GM19239 (cell line): ENCODE measurements at regions not wholly inside any gene's neighbourhood (a gene's known extent, or its start where the extent isn't known, plus 50 kb on each side); places are given as distances from the start of the nearest gene placed in this dataset.
"Not testable (repeated sequence)": the region's sequence is repeated elsewhere in the genome, so short reads cannot be mapped to it uniquely, and the experiment has no call there.

Experiments used
- DNase-seq: peaks from one replicate; pipeline ENCODE4 v3.0.0; 2011; ENCODE audit warnings: low spot score; ENCODE audit not compliant: insufficient read length
- FAIRE-seq: peaks from 2 replicates; lab custom pipeline; 2011; peaks lifted over from hg19 to GRCh38; lab: Jason Lieb, UNC

- no peak for DNase-seq
- FAIRE-seq: no peak
These were observed 286.6 kb downstream of the COL11A1 start for GRCh38 chr1:102821707-102822106.

- no peak for DNase-seq
- no peak for FAIRE-seq
These were observed 307.9 kb downstream of the COL11A1 start for GRCh38 chr1:102800406-102800805.

- no peak for FAIRE-seq
- DNase-seq: no peak
These were observed 308.8 kb downstream of the COL11A1 start for GRCh38 chr1:102799496-102799895.

GRCh38 chr1:102798718-102799117 is 309.6 kb downstream of the COL11A1 start:
- DNase-seq: no peak
- no peak for FAIRE-seq

DNA sequence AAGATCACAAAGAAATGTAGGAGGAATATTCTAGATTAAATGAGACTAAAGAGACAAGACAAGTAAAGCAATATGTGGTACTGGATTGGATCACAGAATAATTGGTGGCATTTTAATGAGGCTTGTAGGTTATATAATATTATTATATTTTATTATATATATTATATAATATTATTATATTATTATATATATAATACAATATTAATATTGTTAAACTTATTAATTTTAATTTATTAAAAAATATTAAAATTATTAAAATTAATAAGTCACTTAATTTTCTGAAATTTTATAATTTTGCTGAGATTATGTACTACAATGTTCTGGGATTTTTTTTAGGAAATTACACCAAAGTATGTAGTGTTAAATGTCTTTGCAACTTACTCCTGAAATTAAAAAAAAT is 311.9 kb downstream of the COL11A1 start:
- FAIRE-seq: no peak
- DNase-seq: no peak

GRCh38 chr1:102790997-102791396 is 317.3 kb downstream of the COL11A1 start:
- no peak for FAIRE-seq
- no peak for DNase-seq

DNA sequence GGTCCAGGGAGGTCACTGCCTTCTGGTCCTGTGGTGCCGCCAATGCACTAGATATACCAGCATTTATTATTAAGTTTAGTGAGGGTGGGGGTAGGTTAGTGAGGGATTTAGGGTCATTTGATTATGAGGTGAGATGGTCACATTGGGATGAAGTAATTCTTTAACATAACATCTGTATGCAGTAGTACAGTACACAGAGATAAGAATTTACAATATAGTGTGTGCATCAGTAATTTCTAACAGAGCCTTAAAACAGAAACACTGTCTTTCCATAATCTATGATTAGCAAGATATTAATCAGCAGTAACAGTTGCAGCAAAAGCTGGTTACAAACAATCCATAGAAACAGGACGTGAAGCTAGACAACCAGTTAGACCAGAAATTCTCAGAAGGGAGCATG is 318.4 kb downstream of the COL11A1 start:
- FAIRE-seq, DNase-seq: not testable (repeated sequence)

- no peak for FAIRE-seq
These were observed 324.8 kb downstream of the COL11A1 start for GRCh38 chr1:102783487-102783886.

DNA sequence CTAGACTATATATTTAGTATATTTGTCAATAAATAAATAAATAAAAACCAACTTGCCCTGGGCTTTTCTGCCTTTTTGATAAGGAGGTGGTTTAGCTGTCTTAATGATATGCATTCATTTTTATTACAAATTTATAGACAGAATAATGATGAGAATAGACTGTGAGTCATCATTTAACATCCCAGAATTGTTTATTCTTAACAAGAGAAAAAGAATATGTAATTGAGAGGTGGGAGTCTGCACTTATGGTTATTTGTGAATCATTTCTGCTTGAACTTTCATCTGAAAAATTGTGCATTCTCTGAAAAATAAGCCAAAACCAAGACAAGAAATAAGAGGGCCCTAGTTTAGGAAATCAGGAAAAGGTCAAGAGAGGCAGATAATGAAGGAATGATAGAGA is 326.2 kb downstream of the COL11A1 start:
- FAIRE-seq: no peak
- no peak for DNase-seq

More at GRCh38 chr1:102783487-102783886, 324.8 kb downstream of the COL11A1 start:
- no peak for DNase-seq

GRCh38 chr1:102776071-102776470 is 332.3 kb downstream of the COL11A1 start:
- DNase-seq (no peak), FAIRE-seq (no peak)

GRCh38 chr1:102772831-102773230 is 335.5 kb downstream of the COL11A1 start:
- no peak for FAIRE-seq
- DNase-seq: no peak

- DNase-seq: no peak
- FAIRE-seq: no peak
These were observed 349.9 kb downstream of the COL11A1 start for GRCh38 chr1:102758418-102758817.

DNA sequence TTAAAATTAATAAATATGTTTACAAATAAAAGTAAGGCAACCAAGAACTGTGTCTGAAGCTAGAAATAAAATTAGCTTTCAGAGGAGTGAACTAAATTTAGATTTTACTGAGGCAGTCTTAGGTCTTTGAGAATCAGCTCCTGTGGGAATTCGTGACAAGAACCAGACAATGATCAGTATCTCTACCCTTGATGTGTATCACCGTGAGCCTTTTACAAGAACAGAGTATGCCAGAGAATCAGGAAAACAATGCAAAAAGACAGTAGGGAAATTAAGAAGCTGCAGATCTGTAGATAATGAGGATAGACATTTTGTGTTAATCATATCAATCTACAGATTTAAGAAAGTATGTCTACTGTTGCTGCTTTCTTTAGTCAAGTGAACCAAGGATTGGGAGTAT is 351.0 kb downstream of the COL11A1 start:
- FAIRE-seq (no peak), DNase-seq (no peak)

GRCh38 chr1:102751111-102751510 is 357.2 kb downstream of the COL11A1 start:
- FAIRE-seq: no peak
- DNase-seq: no peak

DNA sequence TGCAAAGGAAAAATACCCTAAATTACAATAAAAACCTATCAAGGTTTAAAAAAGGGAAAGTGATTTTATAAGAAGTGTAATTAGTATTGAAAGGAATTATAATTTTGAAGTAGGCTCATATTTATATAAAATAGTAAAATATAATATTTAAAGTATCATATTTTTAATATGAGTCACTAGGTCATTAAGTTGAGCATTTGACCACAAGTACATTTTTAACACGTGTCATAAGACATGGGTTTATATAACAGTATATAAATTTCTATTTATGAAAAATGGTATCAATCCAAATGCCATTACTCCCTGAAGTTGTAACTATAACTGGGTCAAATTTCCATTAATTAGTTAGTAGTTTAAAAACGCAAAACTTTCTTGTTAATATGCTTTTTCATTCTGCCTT is 365.9 kb downstream of the COL11A1 start:
- DNase-seq (no peak), FAIRE-seq (no peak)

DNA sequence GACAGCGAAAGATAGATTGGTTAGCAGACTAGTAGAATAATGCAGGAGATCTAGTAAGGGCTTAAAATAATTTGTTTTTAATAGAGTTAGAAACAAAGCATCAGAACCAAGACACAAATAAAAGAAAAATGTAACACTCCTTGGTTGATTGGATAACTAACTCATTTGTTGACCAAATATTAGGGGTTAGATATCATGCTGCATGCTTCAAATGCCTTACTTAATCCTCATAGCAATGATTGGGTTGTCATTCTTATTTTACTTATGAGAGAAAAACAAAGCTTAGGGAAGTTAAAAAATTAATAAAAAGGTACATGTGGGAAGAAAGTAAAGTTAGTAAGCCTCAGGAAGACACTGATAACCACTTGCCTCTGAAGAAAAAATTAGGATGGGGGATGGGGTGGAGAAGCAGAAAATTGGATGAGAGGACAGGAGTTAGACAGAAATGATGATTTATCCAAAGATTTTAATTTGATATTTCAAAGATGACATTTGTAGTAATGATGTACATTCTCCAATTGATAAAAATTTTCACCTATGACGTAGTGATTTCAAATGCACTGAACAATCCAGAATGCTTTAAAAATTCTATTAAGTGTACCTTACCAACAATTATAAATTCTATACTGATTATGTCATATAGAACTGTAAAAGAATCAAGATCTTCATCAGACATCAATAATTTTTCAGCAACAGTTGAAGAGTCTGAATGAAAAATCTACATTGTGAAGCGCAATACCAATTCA is 374.7 kb downstream of the COL11A1 start:
- FAIRE-seq (no peak), DNase-seq (no peak)

DNA sequence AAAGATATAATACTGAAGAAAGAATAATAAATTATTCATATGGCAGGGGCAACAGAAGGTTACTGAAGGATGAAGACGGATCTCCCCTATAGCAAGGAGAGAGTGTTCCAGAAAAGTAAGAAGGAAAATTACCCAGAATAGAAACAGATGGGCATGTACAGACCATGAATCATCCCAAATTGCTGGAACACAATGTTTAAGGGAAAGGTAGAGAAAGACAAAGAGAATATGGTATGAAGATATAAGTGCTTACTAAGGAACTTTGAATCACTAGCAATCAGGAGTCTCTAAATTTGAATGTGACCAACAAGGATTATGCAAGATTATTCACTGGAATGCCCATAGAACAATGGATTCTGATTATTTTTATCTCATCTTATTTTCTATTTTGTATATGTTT is 375.4 kb downstream of the COL11A1 start:
- DNase-seq: no peak
- no peak for FAIRE-seq

DNA sequence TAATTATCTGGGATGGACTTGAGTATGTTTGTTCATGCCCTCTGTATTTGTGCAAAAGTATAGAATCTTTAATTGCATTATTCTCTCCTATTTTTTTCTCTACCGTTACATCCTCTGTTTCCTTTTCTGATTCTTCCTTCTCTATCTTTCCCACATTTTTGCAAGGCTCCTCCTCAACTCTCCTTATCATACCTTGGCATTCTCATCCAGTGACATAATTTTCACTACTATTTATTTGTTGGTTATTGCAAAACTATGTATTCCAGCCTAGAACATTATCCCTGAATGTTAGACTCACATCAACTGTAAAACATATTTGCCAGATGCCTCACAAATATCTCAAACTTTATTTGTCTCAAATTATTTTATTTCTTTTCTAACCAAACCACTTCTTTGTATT is 381.9 kb downstream of the COL11A1 start:
- FAIRE-seq (no peak), DNase-seq (no peak)

GRCh38 chr1:102724741-102725140 is 383.6 kb downstream of the COL11A1 start:
- no peak for DNase-seq
- no peak for FAIRE-seq

DNA sequence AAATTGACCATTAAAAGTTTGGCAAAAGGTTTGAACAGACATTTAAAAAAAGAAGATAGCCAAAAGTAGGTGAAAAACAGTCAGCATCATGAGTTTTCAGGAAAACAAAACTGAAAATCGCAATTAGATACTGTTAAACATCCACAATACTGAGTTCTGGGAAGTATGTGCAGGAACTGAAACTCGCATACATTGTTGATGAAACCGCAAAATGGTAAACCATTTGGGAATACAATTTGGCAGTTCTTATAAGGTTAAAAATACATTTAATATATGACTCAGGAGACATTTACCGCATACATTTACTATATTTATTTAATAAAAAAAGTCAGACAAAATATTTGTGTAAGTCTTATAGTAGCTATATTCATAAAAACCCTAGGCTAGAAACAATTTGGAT is 393.2 kb downstream of the COL11A1 start:
- DNase-seq (no peak), FAIRE-seq (no peak)

GRCh38 chr1:102699524-102699923 is 408.8 kb downstream of the COL11A1 start:
- no peak for DNase-seq
- no peak for FAIRE-seq

GRCh38 chr1:102693345-102693744 is 415.0 kb downstream of the COL11A1 start:
- DNase-seq (no peak), FAIRE-seq (no peak)
